Loucy (cell line): ENCODE measurements at regions not wholly inside any gene's neighbourhood (a gene's known extent, or its start where the extent isn't known, plus 50 kb on each side); places are given as distances from the start of the nearest gene placed in this dataset.

ENCODE experiments used
- CTCF ChIP-seq: fragments of 200-600 bp; sonication (generic); conservative IDR thresholded peaks from 2 replicates; pipeline ENCODE4 v1.5.1; 2014; ENCODE audit warnings: mild to moderate bottlenecking, antibody characterized with exemption, low read length
- EZH2phosphoT487 ChIP-seq: fragments of 200-600 bp; IDR thresholded peaks from 2 replicates; pipeline ENCODE4 v1.6.1; 2018; ENCODE audit warnings: antibody characterized with exemption, mild to moderate bottlenecking, moderate library complexity, borderline replicate concordance

- no peak for TF ChIP-seq CTCF
- no peak for TF ChIP-seq EZH2phosphoT487
Measured at GRCh38 chr9:19577411-19577810, 168.6 kb downstream of the ACER2 start.
